Activated CD4-positive, alpha-beta memory T cell treated with anti-CD3 and anti-CD28 coated beads, Interleukin-2, amount 10 ng/mL, durations not matched to agents 7 days and 5 days (primary cell): ENCODE measurements at regions not wholly inside any gene's neighbourhood (a gene's known extent, or its start where the extent isn't known, plus 50 kb on each side); places are given as distances from the start of the nearest gene placed in this dataset.
"Not testable (repeated sequence)": the region's sequence is repeated elsewhere in the genome, so short reads cannot be mapped to it uniquely, and the experiment has no call there.

Experiments used
- CTCF ChIA-PET: fragments of 350-600 bp; sonication (Branson Sonifier 250); formaldehyde crosslinking; loops from one replicate; lab custom pipeline; 2021; ENCODE audit warnings: antibody characterized with exemption, inconsistent platforms; lab: Charles Lee
- POLR2A ChIA-PET: fragments of 350-600 bp; sonication (Branson Sonifier 250); formaldehyde crosslinking; loops from one replicate; lab custom pipeline; 2021; ENCODE audit warnings: antibody characterized with exemption; lab: Charles Lee
- DNase-seq: peaks from one replicate; pipeline ENCODE4 v3.0.0-alpha.2; 2020
- H3K27ac Mint-ChIP-seq: one replicate; pipeline ENCODE4 v1.8.0; 2021; ENCODE audit warnings: mild to moderate bottlenecking, mixed read lengths
- H3K27me3 Mint-ChIP-seq: one replicate; pipeline ENCODE4 v1.8.0; 2021; ENCODE audit warnings: mixed read lengths
- H3K36me3 Mint-ChIP-seq: one replicate; pipeline ENCODE4 v1.8.0; 2021; ENCODE audit warnings: low read depth, mixed read lengths
- H3K4me1 Mint-ChIP-seq: one replicate; pipeline ENCODE4 v1.8.0; 2021; ENCODE audit warnings: mixed read lengths
- H3K4me3 Mint-ChIP-seq: one replicate; pipeline ENCODE4 v1.8.0; 2021; ENCODE audit warnings: mild to moderate bottlenecking, mixed read lengths
- H3K9me3 Mint-ChIP-seq: one replicate; pipeline ENCODE4 v1.8.0; 2021; ENCODE audit warnings: mixed read lengths

DNA sequence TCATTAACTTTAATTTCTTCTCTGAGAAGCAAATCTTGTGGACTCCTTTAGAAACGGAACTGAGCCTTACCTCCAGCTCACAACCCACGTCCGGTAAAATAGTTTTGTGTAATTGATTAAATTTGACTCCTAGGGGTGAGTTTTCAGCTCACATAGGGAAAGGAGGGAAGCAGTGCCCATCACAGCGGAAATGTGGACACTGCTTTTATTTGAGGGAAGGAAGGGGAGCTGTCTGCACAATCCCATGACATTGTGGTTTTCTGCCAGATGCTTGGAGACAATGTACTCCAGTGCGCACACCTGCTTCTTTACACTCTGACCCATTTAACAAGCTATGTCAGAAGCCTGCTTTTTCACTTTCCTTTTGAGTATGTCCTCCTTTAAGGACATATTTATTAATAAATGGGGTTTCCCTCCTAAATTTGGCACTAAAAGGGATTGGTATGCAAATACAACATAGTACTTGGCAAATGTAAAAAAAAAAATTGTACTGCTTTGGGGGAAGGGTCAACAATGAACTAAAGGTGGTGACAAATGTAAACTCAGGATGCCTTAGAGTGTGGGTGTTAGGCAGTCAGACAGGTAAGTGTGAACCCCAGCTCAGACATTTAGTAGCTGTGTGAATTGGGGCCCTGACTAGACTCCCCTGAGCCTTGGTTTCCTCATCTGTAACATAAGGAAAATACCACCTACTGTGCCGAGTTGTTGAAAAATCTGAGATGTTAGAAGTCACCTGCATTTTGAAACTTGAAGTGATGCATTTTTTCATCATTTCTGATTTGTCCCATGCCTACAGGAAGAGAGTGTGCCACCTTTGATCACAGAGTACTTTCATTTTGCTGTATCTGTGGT lies 90.2 kb upstream of the KLF6 start:
- H3K4me1 Mint-ChIP-seq, result peaks cover 56% of the 10 kb centered on the region
- H3K27me3 Mint-ChIP-seq, result no peaks in the 10 kb centered on the region
- no peaks in the 10 kb centered on the region for H3K36me3 Mint-ChIP-seq
- peak; percentile 31 for DNase-seq
- H3K9me3 Mint-ChIP-seq, result no peaks in the 10 kb centered on the region
- POLR2A ChIA-PET, result interaction anchor here (0.7 to 4.1 kb wide), 20 partner anchors 9 to 256 kb away, joined by 3 to 71 read pairs (median 4); partner anchors contain the start of gene KLF6
- peak overlapping the region; percentile 77 for H3K27ac Mint-ChIP-seq
- H3K4me3 Mint-ChIP-seq, result peak overlapping the region; percentile 48
- CTCF ChIA-PET, result interaction anchor here (1.1 to 1.5 kb wide), 4 partner anchors 23 to 255 kb away, joined by 3 to 4 read pairs (median 4); no protein-coding TSS in a partner anchor

- not testable (repeated sequence) for DNase-seq, H3K36me3 Mint-ChIP-seq, H3K9me3 Mint-ChIP-seq, H3K27me3 Mint-ChIP-seq
- peak overlapping the region; percentile 44 for H3K4me3 Mint-ChIP-seq
- POLR2A ChIA-PET, result interaction anchor here (0.6 to 4.1 kb wide), 17 partner anchors 9 to 902 kb away, joined by 3 to 71 read pairs (median 4); partner anchors contain the start of gene KLF6
- CTCF ChIA-PET, result interaction anchor here (1.1 to 1.5 kb wide), 4 partner anchors 23 to 255 kb away, joined by 3 to 4 read pairs (median 4); no protein-coding TSS in a partner anchor
- H3K27ac Mint-ChIP-seq, result peak overlapping the region; percentile 77
- H3K4me1 Mint-ChIP-seq, result peaks cover 57% of the 10 kb centered on the region
Observed at GRCh38 chr10:3874610-3874989, 89.6 kb upstream of the KLF6 start.

GRCh38 chr10:3873728-3874461 lies 88.9 kb upstream of the KLF6 start:
- no peak for DNase-seq
- Mint-ChIP-seq H3K9me3 (no peaks in the 10 kb centered on the region), H3K4me1 (peaks cover 61% of the 10 kb centered on the region), H3K27me3 (no peaks in the 10 kb centered on the region), H3K36me3 (no peaks in the 10 kb centered on the region), H3K27ac (peak overlapping the region; percentile 33), H3K4me3 (no peak overlapping the region)
- ChIA-PET POLR2A (interaction anchor here (0.6 to 4.1 kb wide), 7 partner anchors 8 to 902 kb away, joined by 3 to 71 read pairs (median 9); partner anchors contain the start of gene KLF6), CTCF (no interaction called here)

- H3K4me1 Mint-ChIP-seq, result peaks cover 68% of the 10 kb centered on the region
- H3K27ac Mint-ChIP-seq, result no peak overlapping the region
- H3K27me3 Mint-ChIP-seq, result no peaks in the 10 kb centered on the region
- no peaks in the 10 kb centered on the region for H3K9me3 Mint-ChIP-seq
- no peaks in the 10 kb centered on the region for H3K36me3 Mint-ChIP-seq
- POLR2A ChIA-PET, result interaction anchor here (1.1 to 1.6 kb wide), 3 partner anchors 21 to 91 kb away, joined by 3 to 4 read pairs (median 3); no protein-coding TSS in a partner anchor
- CTCF ChIA-PET, result no interaction called here
- DNase-seq, result no peak
- no peak overlapping the region for H3K4me3 Mint-ChIP-seq
Observed at GRCh38 chr10:3872712-3873329, 87.8 kb upstream of the KLF6 start.

DNA sequence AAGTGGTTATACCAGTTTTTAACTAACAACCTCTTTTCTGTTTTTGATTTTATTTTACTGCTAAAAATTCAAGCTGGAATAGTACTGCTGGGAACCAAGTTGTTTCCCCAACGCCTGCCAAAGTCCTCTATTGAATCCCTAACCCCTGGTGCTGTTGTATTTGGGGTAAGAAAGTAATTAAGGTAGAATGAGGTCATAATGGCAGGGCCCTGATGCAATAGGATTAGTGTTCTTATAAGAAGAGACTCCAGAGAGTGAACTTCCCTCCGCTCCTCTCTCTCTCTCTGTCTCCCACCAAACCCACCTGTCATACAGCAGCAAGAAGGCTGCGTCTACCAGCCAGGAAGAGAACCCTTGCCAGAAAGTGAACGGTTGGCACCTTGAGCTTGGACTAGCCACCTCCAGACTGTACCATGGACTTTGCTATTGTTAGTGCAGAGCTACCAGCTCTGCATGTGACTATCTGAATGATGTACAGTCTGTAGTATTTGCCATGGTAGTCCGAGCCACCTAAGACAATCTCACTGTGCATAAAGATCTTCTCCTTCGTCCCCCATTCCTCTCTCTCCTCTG lies 86.5 kb upstream of the KLF6 start:
- no peak for DNase-seq
- ChIA-PET CTCF (no interaction called here), POLR2A (interaction anchor here (1.1 to 6.9 kb wide), 3 partner anchors 20 to 88 kb away, joined by 3 to 57 read pairs (median 4); partner anchors contain the start of gene KLF6)
- Mint-ChIP-seq H3K4me3 (no peak overlapping the region), H3K4me1 (peaks cover 69% of the 10 kb centered on the region), H3K36me3 (no peaks in the 10 kb centered on the region), H3K27ac (no peak overlapping the region), H3K27me3 (no peaks in the 10 kb centered on the region), H3K9me3 (no peaks in the 10 kb centered on the region)

GRCh38 chr10:3869036-3869435 lies 84.0 kb upstream of the KLF6 start:
- Mint-ChIP-seq H3K4me1 (peaks cover 63% of the 10 kb centered on the region), H3K27ac (no peak overlapping the region), H3K36me3 (no peaks in the 10 kb centered on the region), H3K4me3 (no peak overlapping the region), H3K9me3 (no peaks in the 10 kb centered on the region), H3K27me3 (no peaks in the 10 kb centered on the region)
- no peak for DNase-seq
- ChIA-PET POLR2A (interaction anchor here (0.6 to 6.9 kb wide), 4 partner anchors 17 to 86 kb away, joined by 3 to 57 read pairs (median 4); partner anchors contain the start of gene KLF6), CTCF (no interaction called here)

DNA sequence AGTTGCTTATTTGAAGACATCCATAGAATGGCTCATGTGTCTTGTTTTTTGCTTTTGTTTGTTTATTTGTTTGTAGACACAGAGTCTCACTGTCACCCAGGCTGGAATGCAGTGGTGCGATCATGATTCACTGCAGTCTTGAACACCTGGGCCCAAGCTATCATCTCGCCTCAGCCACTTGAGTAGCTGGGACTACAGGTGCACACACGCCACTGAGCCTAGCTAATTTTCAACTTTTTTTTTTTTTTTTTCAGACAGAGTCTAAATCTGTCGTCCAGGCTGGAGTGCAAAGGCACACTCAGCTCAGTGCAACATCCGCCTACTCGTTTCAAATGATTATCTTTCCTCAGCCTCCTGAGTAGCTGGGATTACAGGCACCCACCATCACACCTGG lies 83.3 kb upstream of the KLF6 start:
- ChIA-PET CTCF (interaction anchor here (1.2 kb wide), 1 partner anchor 9 kb away, joined by 4 read pairs; no protein-coding TSS in a partner anchor), POLR2A (interaction anchor here (0.6 to 6.9 kb wide), 4 partner anchors 17 to 85 kb away, joined by 3 to 57 read pairs (median 5); partner anchors contain the start of gene KLF6)
- Mint-ChIP-seq H3K36me3 (no peaks in the 10 kb centered on the region), H3K9me3 (no peaks in the 10 kb centered on the region), H3K27me3 (no peaks in the 10 kb centered on the region), H3K27ac (no peak overlapping the region), H3K4me1 (peaks cover 56% of the 10 kb centered on the region), H3K4me3 (no peak overlapping the region)
- no peak for DNase-seq

DNA sequence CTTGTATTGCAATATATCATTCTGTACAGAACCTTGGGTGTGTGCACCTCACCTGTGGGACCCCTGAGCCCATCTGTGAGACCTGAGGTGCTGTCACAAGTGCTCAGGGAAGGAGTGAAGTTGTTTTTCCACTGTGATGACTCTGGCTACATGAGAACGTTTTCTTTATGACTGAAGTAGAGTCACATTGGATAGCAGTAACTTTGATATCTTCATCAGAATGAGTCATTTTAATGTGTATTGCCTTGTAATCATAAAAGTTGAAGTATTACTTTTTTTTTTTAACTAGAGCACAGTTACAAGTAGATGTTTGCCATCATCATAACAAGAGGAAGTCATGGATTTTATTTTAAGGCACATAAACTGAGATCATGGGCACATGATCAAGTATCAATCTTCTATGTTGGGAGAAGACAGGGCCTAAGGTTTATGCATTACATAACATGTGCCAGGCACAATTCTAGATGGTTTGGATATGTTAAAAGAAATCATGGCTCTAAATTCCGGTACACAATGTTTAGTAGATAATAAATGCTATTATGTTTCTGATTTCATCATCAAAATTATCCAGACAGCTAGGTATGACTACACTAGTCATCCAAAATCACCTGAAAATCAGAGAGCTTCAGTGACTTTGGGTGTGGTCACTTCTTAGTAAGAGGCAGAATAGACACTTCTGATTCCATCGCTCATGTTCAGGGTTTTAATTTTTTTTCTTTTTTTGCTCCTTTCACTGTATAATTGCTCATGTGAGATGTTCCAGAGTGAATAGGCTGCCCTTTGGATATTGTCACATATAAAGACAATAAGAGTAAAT lies 82.7 kb upstream of the KLF6 start:
- POLR2A ChIA-PET, result interaction anchor here (0.8 to 6.9 kb wide), 4 partner anchors 20 to 110 kb away, joined by 3 to 57 read pairs (median 5); partner anchors contain the start of gene KLF6
- CTCF ChIA-PET, result interaction anchor here (1.2 kb wide), 1 partner anchor 9 kb away, joined by 4 read pairs; no protein-coding TSS in a partner anchor
- H3K27me3 Mint-ChIP-seq, result no peaks in the 10 kb centered on the region
- no peaks in the 10 kb centered on the region for H3K9me3 Mint-ChIP-seq
- peaks cover 52% of the 10 kb centered on the region for H3K4me1 Mint-ChIP-seq
- no peak overlapping the region for H3K4me3 Mint-ChIP-seq
- H3K27ac Mint-ChIP-seq, result peak overlapping the region; percentile 34
- no peak for DNase-seq
- no peaks in the 10 kb centered on the region for H3K36me3 Mint-ChIP-seq

DNA sequence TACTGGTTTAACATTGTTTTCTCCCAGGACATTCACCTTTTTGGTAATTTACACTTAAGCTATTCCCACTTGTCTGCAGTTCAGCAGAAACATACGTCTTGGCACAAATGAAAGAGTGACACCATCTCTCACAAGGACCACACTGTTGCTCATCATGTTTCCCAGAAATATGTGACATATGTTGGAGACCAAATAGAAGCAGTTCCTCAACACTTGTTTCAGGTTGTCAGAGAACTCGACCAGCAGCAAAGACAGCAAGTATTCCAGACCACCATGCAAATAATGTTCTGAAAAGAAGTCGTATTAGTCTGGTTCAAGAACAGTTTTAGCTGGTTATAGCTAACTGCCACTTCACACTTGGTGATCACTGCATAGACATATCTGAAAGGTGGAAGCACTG lies 81.3 kb upstream of the KLF6 start:
- DNase-seq, result no peak
- peaks cover 46% of the 10 kb centered on the region for H3K4me1 Mint-ChIP-seq
- POLR2A ChIA-PET, result interaction anchor here (0.9 to 6.9 kb wide), 12 partner anchors 9 to 95 kb away, joined by 3 to 57 read pairs (median 4); partner anchors contain the start of gene KLF6
- no peak overlapping the region for H3K4me3 Mint-ChIP-seq
- CTCF ChIA-PET, result no interaction called here
- H3K27me3 Mint-ChIP-seq, result no peaks in the 10 kb centered on the region
- H3K9me3 Mint-ChIP-seq, result no peaks in the 10 kb centered on the region
- no peaks in the 10 kb centered on the region for H3K36me3 Mint-ChIP-seq
- peak overlapping the region; percentile 49 for H3K27ac Mint-ChIP-seq

DNA sequence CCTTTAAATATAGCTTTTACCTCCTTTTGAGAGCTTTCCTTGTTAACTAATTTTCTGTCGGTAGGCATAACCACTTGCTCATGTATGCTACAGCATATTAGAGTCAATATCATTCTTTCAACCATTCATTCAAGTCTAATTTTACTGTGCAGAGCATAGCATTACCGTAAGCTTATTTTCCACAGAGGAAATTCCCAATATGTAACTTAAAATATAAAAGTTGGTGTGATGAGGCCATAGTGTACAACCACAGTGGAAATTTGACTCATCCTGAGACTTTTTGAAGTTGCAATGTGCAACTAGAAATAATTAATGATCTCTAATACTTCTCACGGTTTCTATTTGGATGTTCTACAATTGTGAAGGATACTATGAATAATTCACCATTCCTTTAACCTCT lies 80.6 kb upstream of the KLF6 start:
- no peaks in the 10 kb centered on the region for H3K27me3 Mint-ChIP-seq
- no peaks in the 10 kb centered on the region for H3K9me3 Mint-ChIP-seq
- no peaks in the 10 kb centered on the region for H3K36me3 Mint-ChIP-seq
- peaks cover 46% of the 10 kb centered on the region for H3K4me1 Mint-ChIP-seq
- DNase-seq, result no peak
- no peak overlapping the region for H3K4me3 Mint-ChIP-seq
- no peak overlapping the region for H3K27ac Mint-ChIP-seq
- CTCF ChIA-PET, result interaction anchor here (0.6 to 1.2 kb wide), 2 partner anchors 39 to 277 kb away, joined by 3 to 4 read pairs; no protein-coding TSS in a partner anchor
- POLR2A ChIA-PET, result interaction anchor here (0.7 to 6.9 kb wide), 12 partner anchors 9 to 96 kb away, joined by 3 to 57 read pairs (median 4); partner anchors contain the start of gene KLF6

GRCh38 chr10:3861795-3862194 lies 76.8 kb upstream of the KLF6 start:
- H3K36me3 Mint-ChIP-seq, result no peaks in the 10 kb centered on the region
- CTCF ChIA-PET, result no interaction called here
- H3K27ac Mint-ChIP-seq, result no peak overlapping the region
- H3K27me3 Mint-ChIP-seq, result no peaks in the 10 kb centered on the region
- no peak for DNase-seq
- peaks cover 19% of the 10 kb centered on the region for H3K4me1 Mint-ChIP-seq
- no peak overlapping the region for H3K4me3 Mint-ChIP-seq
- POLR2A ChIA-PET, result no interaction called here
- H3K9me3 Mint-ChIP-seq, result no peaks in the 10 kb centered on the region
